ENCODE measurements at regions not wholly inside any gene's neighbourhood (a gene's known extent, or its start where the extent isn't known, plus 50 kb on each side); places are given as distances from the start of the nearest gene placed in this dataset.

- Histone ChIP-seq H3K36me3 (no peaks in the 10 kb centered on the region), H3K27ac (no peak overlapping the region), H3K27me3 (no peaks in the 10 kb centered on the region), H3K4me3 (no peak overlapping the region), H3K4me1 (no peaks in the 10 kb centered on the region), H3K9me3 (no peaks in the 10 kb centered on the region)
- TF ChIP-seq POLR2AphosphoS5 (IDR thresholded peaks at IDR 0.05; ENCODE audit: insufficient read depth in 1 of 2, low read depth in 1 of 2) (no peak), POLR2A (IDR thresholded peaks at IDR 0.05) (no peak)
- TF ChIP-seq, protein P1, sequence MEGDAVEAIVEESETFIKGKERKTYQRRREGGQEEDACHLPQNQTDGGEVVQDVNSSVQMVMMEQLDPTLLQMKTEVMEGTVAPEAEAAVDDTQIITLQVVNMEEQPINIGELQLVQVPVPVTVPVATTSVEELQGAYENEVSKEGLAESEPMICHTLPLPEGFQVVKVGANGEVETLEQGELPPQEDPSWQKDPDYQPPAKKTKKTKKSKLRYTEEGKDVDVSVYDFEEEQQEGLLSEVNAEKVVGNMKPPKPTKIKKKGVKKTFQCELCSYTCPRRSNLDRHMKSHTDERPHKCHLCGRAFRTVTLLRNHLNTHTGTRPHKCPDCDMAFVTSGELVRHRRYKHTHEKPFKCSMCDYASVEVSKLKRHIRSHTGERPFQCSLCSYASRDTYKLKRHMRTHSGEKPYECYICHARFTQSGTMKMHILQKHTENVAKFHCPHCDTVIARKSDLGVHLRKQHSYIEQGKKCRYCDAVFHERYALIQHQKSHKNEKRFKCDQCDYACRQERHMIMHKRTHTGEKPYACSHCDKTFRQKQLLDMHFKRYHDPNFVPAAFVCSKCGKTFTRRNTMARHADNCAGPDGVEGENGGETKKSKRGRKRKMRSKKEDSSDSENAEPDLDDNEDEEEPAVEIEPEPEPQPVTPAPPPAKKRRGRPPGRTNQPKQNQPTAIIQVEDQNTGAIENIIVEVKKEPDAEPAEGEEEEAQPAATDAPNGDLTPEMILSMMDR (IDR thresholded peaks at IDR 0.05) = no peak
- intact Hi-C loops (cut with DNase I) = no loop called here
- no peak for DNase-seq (ENCODE audit: extremely low spot score in 2 of 2)
Measured at GRCh38 chr10:61021926-61022325, 77.9 kb upstream of the RHOBTB1 start.

- no peak overlapping the region for H3K27ac ChIP-seq
- intact Hi-C loops (cut with DNase I) = no loop called here
- H3K4me1 ChIP-seq = no peaks in the 10 kb centered on the region
- H3K4me3 ChIP-seq = no peak overlapping the region
- DNase-seq (ENCODE audit: extremely low spot score in 2 of 2) = no peak
- no peaks in the 10 kb centered on the region for H3K36me3 ChIP-seq
- H3K27me3 ChIP-seq = no peaks in the 10 kb centered on the region
- TF ChIP-seq POLR2A (IDR thresholded peaks at IDR 0.05) (no peak), POLR2AphosphoS5 (IDR thresholded peaks at IDR 0.05; ENCODE audit: insufficient read depth in 1 of 2, low read depth in 1 of 2) (no peak)
- TF ChIP-seq, protein P1 (IDR thresholded peaks at IDR 0.05) = no peak
- no peaks in the 10 kb centered on the region for H3K9me3 ChIP-seq
Measured at GRCh38 chr10:61020420-61021158, 76.6 kb upstream of the RHOBTB1 start.

GRCh38 chr10:61018146-61018545 lies 74.2 kb upstream of the RHOBTB1 start:
- DNase-seq (ENCODE audit: extremely low spot score in 2 of 2) = no peak
- Histone ChIP-seq H3K27me3 (no peaks in the 10 kb centered on the region), H3K4me1 (no peaks in the 10 kb centered on the region), H3K27ac (no peak overlapping the region), H3K9me3 (no peaks in the 10 kb centered on the region), H3K36me3 (no peaks in the 10 kb centered on the region), H3K4me3 (no peak overlapping the region)
- TF ChIP-seq POLR2AphosphoS5 (IDR thresholded peaks at IDR 0.05; ENCODE audit: insufficient read depth in 1 of 2, low read depth in 1 of 2) (no peak), POLR2A (IDR thresholded peaks at IDR 0.05) (no peak)
- TF ChIP-seq, protein P1 (IDR thresholded peaks at IDR 0.05) = no peak
- intact Hi-C loops (cut with DNase I) = no loop called here

GRCh38 chr10:61016630-61017029 lies 72.6 kb upstream of the RHOBTB1 start:
- no peak for DNase-seq (ENCODE audit: extremely low spot score in 2 of 2)
- TF ChIP-seq, protein P1 (IDR thresholded peaks at IDR 0.05) = no peak
- TF ChIP-seq POLR2A (IDR thresholded peaks at IDR 0.05) (no peak), POLR2AphosphoS5 (IDR thresholded peaks at IDR 0.05; ENCODE audit: insufficient read depth in 1 of 2, low read depth in 1 of 2) (no peak)
- Histone ChIP-seq H3K4me1 (no peaks in the 10 kb centered on the region), H3K27ac (no peak overlapping the region), H3K27me3 (no peaks in the 10 kb centered on the region), H3K4me3 (no peak overlapping the region), H3K36me3 (no peaks in the 10 kb centered on the region), H3K9me3 (no peaks in the 10 kb centered on the region)
- intact Hi-C loops (cut with DNase I) = no loop called here

DNA sequence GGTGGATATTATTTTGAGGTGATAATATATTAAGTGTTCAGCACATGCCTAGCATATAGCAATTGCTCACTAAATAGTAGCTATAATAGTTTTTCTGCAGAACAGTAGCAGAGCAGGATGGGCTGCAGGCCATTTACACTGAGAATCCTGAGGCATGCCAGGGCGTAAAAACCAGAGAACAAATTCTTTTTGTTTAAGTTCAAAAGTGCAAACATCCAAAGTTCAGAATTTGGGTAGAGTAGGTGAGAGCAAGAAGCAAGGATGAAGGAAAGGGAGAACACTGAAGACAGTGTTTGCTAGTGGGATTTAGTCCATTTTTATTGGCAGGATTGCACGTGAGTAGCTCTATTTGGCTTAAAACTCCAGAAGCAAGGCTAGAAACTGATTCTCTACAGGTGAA lies 72.0 kb upstream of the RHOBTB1 start:
- Histone ChIP-seq H3K27ac (no peak overlapping the region), H3K4me1 (no peaks in the 10 kb centered on the region), H3K9me3 (no peaks in the 10 kb centered on the region), H3K4me3 (no peak overlapping the region), H3K27me3 (no peaks in the 10 kb centered on the region), H3K36me3 (no peaks in the 10 kb centered on the region)
- TF ChIP-seq, protein P1 (IDR thresholded peaks at IDR 0.05) = no peak
- TF ChIP-seq POLR2AphosphoS5 (IDR thresholded peaks at IDR 0.05; ENCODE audit: insufficient read depth in 1 of 2, low read depth in 1 of 2) (no peak), POLR2A (IDR thresholded peaks at IDR 0.05) (no peak)
- no peak for DNase-seq (ENCODE audit: extremely low spot score in 2 of 2)
- intact Hi-C loops (cut with DNase I) = no loop called here

Data from vagina (tissue), 2 donors.